MM.1S (cell line): ENCODE measurements at regions not wholly inside any gene's neighbourhood (a gene's known extent, or its start where the extent isn't known, plus 50 kb on each side); places are given as distances from the start of the nearest gene placed in this dataset.

Experiments used
- DNase-seq: peaks from one replicate; pipeline ENCODE4 v3.0.0-alpha.2; 2015
- H2AFZ ChIP-seq: fragments of 300-600 bp; sonication (generic); 2 replicates; pipeline ENCODE4 v1.6.0; 2016; ENCODE audit warnings: antibody characterized with exemption, low read length
- H3F3A ChIP-seq: fragments of 300-600 bp; sonication (generic); 2 replicates; pipeline ENCODE4 v1.6.1; 2016; ENCODE audit warnings: mild to moderate bottlenecking, antibody characterized with exemption, low read length, moderate library complexity, mixed read lengths; ENCODE audit not compliant: insufficient read depth
- H3K27ac ChIP-seq: fragments of 300-600 bp; sonication (generic); 2 replicates; pipeline ENCODE4 v1.5.1; 2016; ENCODE audit warnings: mild to moderate bottlenecking, low read length
- H3K27me3 ChIP-seq: fragments of 300-600 bp; sonication (generic); replicated peaks from 2 replicates; pipeline ENCODE4 v1.6.0; 2016; ENCODE audit warnings: low read length; ENCODE audit not compliant: insufficient read depth
- H3K36me3 ChIP-seq: fragments of 300-600 bp; sonication (generic); replicated peaks from 2 replicates; pipeline ENCODE4 v1.6.1; 2016; ENCODE audit warnings: mild to moderate bottlenecking, low read length, mixed read lengths; ENCODE audit not compliant: insufficient read depth
- H3K4me1 ChIP-seq: fragments of 300-600 bp; sonication (generic); 2 replicates; pipeline ENCODE4 v1.6.1; 2016; ENCODE audit warnings: low read length, mixed read lengths
- H3K4me2 ChIP-seq: fragments of 300-600 bp; sonication (generic); 2 replicates; pipeline ENCODE4 v1.6.0; 2016; ENCODE audit warnings: low read depth, low read length
- H3K4me3 ChIP-seq: fragments of 300-600 bp; sonication (generic); 2 replicates; pipeline ENCODE4 v1.5.1; 2016; ENCODE audit warnings: low read length, mixed read lengths
- H3K79me2 ChIP-seq: fragments of 300-600 bp; sonication (generic); 2 replicates; pipeline ENCODE4 v1.6.1; 2016; ENCODE audit warnings: mixed run types, low read length, mixed read lengths
- H3K9ac ChIP-seq: fragments of 300-600 bp; sonication (generic); 2 replicates; pipeline ENCODE4 v1.6.1; 2016; ENCODE audit warnings: low read length, mixed read lengths
- H3K9me2 ChIP-seq: fragments of 300-600 bp; sonication (generic); replicated peaks from 2 replicates; pipeline ENCODE4 v1.6.1; 2016; ENCODE audit warnings: mild to moderate bottlenecking, low read length, mixed read lengths; ENCODE audit not compliant: insufficient read depth
- H3K9me3 ChIP-seq: fragments of 300-600 bp; sonication (generic); replicated peaks from 2 replicates; pipeline ENCODE4 v1.6.1; 2016; ENCODE audit warnings: mild to moderate bottlenecking, low read length, mixed read lengths; ENCODE audit not compliant: insufficient read depth
- H4K20me1 ChIP-seq: fragments of 300-600 bp; sonication (generic); 2 replicates; pipeline ENCODE4 v1.6.1; 2016; ENCODE audit warnings: mild to moderate bottlenecking, low read length, moderate library complexity, mixed read lengths; ENCODE audit not compliant: insufficient read depth
- EZH2 ChIP-seq: fragments of 300-600 bp; sonication (generic); optimal IDR thresholded peaks from 2 replicates; pipeline ENCODE3; 2017; ENCODE audit warnings: low read depth, mild to moderate bottlenecking, antibody characterized with exemption, low read length, mixed read lengths
- EZH2phosphoT487 ChIP-seq: fragments of 300-600 bp; sonication (generic); IDR thresholded peaks from 2 replicates; pipeline ENCODE4 v1.6.1; 2018; ENCODE audit warnings: antibody characterized with exemption, low read length
- TF ChIP-seq, protein P1 (sequence below): fragments of 300-600 bp; sonication (generic); IDR thresholded peaks from 2 replicates; pipeline ENCODE4 v1.5.1; 2016; ENCODE audit warnings: antibody characterized with exemption, low read length, mixed read lengths

GRCh38 chr12:41930866-41931437 lies 213.7 kb downstream of the GXYLT1 start:
- Histone ChIP-seq H3K9ac (no peak overlapping the region), H3K4me3 (no peak overlapping the region)

DNA sequence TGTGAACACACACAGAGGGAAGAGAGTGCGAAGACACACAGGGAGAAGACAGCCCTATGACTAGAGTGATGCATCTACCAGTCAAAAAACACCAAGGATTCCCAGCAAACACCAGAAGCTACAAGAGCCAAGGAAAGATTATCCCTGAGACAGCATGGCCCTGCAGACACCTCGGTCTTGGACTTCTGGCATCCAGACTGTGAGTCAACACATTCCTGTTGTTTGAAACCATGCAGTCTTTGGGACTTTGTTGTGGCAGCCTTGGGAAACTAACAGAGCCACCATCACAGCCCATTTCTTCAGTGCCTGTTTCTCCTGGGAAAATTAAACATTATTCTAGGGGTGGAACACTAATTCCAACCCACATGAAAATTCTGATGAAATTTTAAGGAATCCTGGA lies 220.6 kb downstream of the GXYLT1 start:
- Histone ChIP-seq H3K9me3 (no peaks in the 10 kb centered on the region), H3K4me1 (peaks cover 9% of the 10 kb centered on the region), H2AFZ (no peak overlapping the region), H3K36me3 (no peaks in the 10 kb centered on the region), H3K79me2 (no peaks in the 10 kb centered on the region), H4K20me1 (no peaks in the 10 kb centered on the region), H3F3A (no peaks in the 10 kb centered on the region), H3K4me3 (no peak overlapping the region), H3K27ac (no peak overlapping the region), H3K9ac (no peak overlapping the region), H3K27me3 (no peaks in the 10 kb centered on the region), H3K4me2 (no peak overlapping the region), H3K9me2 (no peaks in the 10 kb centered on the region)
- DNase-seq, result no peak
- TF ChIP-seq EZH2, result no peak
- TF ChIP-seq EZH2phosphoT487, result no peak
- TF ChIP-seq, protein P1, sequence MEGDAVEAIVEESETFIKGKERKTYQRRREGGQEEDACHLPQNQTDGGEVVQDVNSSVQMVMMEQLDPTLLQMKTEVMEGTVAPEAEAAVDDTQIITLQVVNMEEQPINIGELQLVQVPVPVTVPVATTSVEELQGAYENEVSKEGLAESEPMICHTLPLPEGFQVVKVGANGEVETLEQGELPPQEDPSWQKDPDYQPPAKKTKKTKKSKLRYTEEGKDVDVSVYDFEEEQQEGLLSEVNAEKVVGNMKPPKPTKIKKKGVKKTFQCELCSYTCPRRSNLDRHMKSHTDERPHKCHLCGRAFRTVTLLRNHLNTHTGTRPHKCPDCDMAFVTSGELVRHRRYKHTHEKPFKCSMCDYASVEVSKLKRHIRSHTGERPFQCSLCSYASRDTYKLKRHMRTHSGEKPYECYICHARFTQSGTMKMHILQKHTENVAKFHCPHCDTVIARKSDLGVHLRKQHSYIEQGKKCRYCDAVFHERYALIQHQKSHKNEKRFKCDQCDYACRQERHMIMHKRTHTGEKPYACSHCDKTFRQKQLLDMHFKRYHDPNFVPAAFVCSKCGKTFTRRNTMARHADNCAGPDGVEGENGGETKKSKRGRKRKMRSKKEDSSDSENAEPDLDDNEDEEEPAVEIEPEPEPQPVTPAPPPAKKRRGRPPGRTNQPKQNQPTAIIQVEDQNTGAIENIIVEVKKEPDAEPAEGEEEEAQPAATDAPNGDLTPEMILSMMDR, result no peak

More at GRCh38 chr12:41930866-41931437, 213.7 kb downstream of the GXYLT1 start:
- no peak overlapping the region for H2AFZ ChIP-seq
- no peaks in the 10 kb centered on the region for H3F3A ChIP-seq
- no peaks in the 10 kb centered on the region for H3K36me3 ChIP-seq
- no peaks in the 10 kb centered on the region; the same call in 1 of the 2 replicates for H3K9me3 ChIP-seq
- H3K27ac ChIP-seq, result no peak overlapping the region
- no peak overlapping the region for H3K4me2 ChIP-seq
- no peaks in the 10 kb centered on the region for H3K27me3 ChIP-seq
- no peaks in the 10 kb centered on the region for H3K4me1 ChIP-seq
- H3K79me2 ChIP-seq, result no peaks in the 10 kb centered on the region
- no peak for DNase-seq
- no peaks in the 10 kb centered on the region for H3K9me2 ChIP-seq
- no peaks in the 10 kb centered on the region for H4K20me1 ChIP-seq
- TF ChIP-seq, protein P1, result no peak
- TF ChIP-seq EZH2phosphoT487 (no peak), EZH2 (no peak)

DNA sequence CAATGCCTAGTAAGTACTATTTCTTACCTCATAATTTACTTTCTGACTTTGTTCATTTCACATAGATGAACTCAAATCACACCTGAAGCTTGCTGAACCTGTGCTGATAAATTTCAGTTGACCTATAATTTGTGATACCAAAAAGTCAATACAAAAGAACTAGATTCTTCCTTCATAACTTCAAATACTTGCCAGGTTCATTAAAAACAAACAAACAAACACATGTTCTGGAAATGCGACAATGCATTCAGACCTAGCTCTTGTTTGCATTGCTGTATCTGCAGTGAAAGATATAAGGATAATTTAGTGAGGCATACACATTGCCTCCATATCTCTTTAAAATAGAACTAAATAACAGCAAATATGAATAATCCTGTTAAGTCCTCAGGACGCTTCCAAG lies 221.3 kb downstream of the GXYLT1 start:
- no peaks in the 10 kb centered on the region for H3K36me3 ChIP-seq
- H3K27me3 ChIP-seq, result no peaks in the 10 kb centered on the region
- H3K27ac ChIP-seq, result no peak overlapping the region
- no peak overlapping the region for H3K9ac ChIP-seq
- no peaks in the 10 kb centered on the region for H3K79me2 ChIP-seq
- no peak overlapping the region for H3K4me2 ChIP-seq
- no peaks in the 10 kb centered on the region for H4K20me1 ChIP-seq
- no peaks in the 10 kb centered on the region for H3K9me3 ChIP-seq
- H3K4me1 ChIP-seq, result peaks cover 17% of the 10 kb centered on the region
- H3F3A ChIP-seq, result peaks cover under 1% of the 10 kb centered on the region; the same call in 1 of the 2 replicates
- no peak overlapping the region for H3K4me3 ChIP-seq
- TF ChIP-seq EZH2phosphoT487 (no peak), EZH2 (no peak)
- TF ChIP-seq, protein P1, result no peak
- no peak for DNase-seq
- no peak overlapping the region for H2AFZ ChIP-seq
- H3K9me2 ChIP-seq, result no peaks in the 10 kb centered on the region
